Astrocyte of the spinal cord (primary cell): ENCODE measurements at regions not wholly inside any gene's neighbourhood (a gene's known extent, or its start where the extent isn't known, plus 50 kb on each side); places are given as distances from the start of the nearest gene placed in this dataset.

Experiments used
- DNase-seq: peaks from one replicate; pipeline ENCODE4 v3.0.0; 2011; ENCODE audit warnings: low read depth, low spot score
- H3K4me3 ChIP-seq: 2 replicates; pipeline ENCODE4 v1.5.1; 2011; ENCODE audit warnings: low read depth, mild to moderate bottlenecking, low read length, moderate library complexity
- in situ Hi-C: cut with HindIII; loops from 2 replicates; pipeline ENCODE4 v1.10.0; 2017; ENCODE audit warnings: low sequenced_read_pairs
- TF ChIP-seq, protein P1 (sequence below): IDR thresholded peaks from 2 replicates; pipeline ENCODE4 v1.5.1; 2012; ENCODE audit warnings: low read depth, mild to moderate bottlenecking, low read length, inconsistent platforms

DNA sequence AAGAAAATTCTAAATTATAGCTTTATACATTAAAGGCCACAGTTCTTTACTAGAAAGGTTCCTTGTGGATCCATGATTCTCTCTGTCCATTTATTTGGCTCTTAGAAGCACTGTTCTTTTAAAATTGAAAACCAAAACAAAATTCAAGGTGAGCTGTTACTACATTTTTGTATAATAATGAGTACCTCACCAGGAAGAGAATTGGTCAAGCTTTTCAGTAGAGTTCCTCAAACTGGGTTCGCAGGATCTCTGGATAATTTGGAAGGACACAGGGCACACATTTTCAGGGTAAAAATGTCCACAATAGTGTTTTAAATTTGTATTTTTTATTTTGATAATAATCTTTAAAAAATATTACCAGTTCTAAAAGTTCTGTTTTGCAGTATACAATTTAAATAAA lies 93.0 kb downstream of the PPP1R3A start:
- TF ChIP-seq, protein P1, sequence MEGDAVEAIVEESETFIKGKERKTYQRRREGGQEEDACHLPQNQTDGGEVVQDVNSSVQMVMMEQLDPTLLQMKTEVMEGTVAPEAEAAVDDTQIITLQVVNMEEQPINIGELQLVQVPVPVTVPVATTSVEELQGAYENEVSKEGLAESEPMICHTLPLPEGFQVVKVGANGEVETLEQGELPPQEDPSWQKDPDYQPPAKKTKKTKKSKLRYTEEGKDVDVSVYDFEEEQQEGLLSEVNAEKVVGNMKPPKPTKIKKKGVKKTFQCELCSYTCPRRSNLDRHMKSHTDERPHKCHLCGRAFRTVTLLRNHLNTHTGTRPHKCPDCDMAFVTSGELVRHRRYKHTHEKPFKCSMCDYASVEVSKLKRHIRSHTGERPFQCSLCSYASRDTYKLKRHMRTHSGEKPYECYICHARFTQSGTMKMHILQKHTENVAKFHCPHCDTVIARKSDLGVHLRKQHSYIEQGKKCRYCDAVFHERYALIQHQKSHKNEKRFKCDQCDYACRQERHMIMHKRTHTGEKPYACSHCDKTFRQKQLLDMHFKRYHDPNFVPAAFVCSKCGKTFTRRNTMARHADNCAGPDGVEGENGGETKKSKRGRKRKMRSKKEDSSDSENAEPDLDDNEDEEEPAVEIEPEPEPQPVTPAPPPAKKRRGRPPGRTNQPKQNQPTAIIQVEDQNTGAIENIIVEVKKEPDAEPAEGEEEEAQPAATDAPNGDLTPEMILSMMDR, result no peak
- in situ Hi-C loops, result no loop called here
- H3K4me3 ChIP-seq, result no peak overlapping the region
- DNase-seq, result no peak

GRCh38 chr7:113824117-113824823 lies 94.5 kb downstream of the PPP1R3A start:
- DNase-seq, result peak; percentile 13
- in situ Hi-C loops, result no loop called here

DNA sequence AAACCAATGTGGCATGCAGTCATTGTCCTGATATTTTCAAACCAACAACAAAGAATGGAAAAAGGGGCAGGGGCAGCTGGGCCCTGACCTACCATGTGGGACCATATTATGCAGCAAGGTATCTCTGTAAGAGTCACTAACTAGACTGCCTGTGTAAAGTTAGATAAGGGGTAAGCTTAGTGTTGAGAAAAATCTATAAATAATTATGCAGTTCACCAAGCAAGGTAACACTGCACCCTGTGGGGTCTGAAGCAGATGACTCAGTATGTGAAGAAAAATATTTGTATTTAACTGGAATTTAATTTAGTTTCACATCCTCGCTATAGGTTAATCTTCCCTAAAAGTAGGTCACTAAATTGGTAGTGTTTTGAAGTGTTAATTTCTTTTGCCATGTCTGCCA lies 99.3 kb downstream of the PPP1R3A start:
- DNase-seq, result peak; percentile 48
- no peak overlapping the region for H3K4me3 ChIP-seq
- in situ Hi-C loops, result no loop called here
- TF ChIP-seq, protein P1, result no peak

More at GRCh38 chr7:113824117-113824823, 94.5 kb downstream of the PPP1R3A start:
- TF ChIP-seq, protein P1, result no peak
- H3K4me3 ChIP-seq, result no peak overlapping the region

DNA sequence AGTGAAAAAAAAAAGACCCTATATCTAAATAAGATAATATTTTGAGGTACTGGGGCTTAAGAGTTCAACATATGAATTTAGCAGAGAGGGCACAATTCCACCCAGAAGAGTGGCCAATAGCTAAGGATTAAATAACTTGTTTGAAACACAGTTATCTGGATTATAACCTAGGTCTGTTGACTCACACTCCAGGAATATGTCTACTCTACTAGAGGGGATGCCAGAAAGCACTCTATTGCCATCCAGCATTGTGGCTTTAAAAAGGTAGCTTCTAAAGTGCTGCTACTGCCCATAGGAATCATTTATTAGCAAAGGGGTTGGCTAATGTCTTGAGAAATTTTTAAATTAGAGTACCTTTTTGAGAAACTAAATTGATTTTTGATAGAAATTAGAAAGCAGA lies 102.2 kb downstream of the PPP1R3A start:
- H3K4me3 ChIP-seq, result no peak overlapping the region
- TF ChIP-seq, protein P1, result no peak
- DNase-seq, result no peak
- in situ Hi-C loops, result no loop called here

- TF ChIP-seq, protein P1, result no peak
- no peak overlapping the region for H3K4me3 ChIP-seq
- DNase-seq, result no peak
- in situ Hi-C loops, result no loop called here
Measured at GRCh38 chr7:113813471-113813870, 105.3 kb downstream of the PPP1R3A start.

DNA sequence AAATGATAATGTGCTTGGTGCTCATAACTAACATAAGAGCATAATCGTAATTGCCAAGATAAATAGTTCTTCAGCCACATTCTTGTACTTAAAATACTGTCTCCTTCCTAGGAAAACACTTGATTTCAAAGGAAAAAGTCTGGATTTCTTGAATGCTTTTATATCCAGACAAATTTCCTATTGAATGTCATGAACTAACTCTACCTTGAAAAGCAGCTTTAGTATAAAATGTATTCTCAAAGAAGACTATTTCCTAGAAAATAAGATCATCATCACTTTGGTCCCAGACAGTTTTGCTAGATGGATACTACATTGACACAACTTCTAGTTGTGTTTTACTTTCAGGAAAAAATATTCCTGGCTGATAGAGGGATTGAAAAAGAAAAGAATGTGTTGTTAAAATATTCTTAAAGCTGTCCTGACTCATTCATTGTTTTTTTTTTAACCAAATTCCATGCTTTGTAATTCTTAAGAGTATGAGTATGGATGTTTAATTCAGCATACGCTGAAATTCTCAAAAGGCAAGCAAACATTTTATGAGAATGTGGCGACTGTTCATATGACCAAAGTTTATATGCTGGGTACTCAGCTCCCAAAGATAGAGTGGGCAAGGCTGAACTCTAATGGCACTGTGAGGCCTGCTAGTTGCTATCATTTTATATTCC lies 106.1 kb downstream of the PPP1R3A start:
- TF ChIP-seq, protein P1, result no peak

More for the DNA sequence above, 106.1 kb downstream of the PPP1R3A start:
- DNase-seq, result peak; percentile 50
- in situ Hi-C loops, result no loop called here
- H3K4me3 ChIP-seq, result no peak overlapping the region
